Stimulated activated naive CD8-positive, alpha-beta T cell treated with anti-CD3 and anti-CD28 coated beads, Interleukin-15, amount 100 ng/mL, for 72 hours (primary cell): ENCODE measurements at regions not wholly inside any gene's neighbourhood (a gene's known extent, or its start where the extent isn't known, plus 50 kb on each side); places are given as distances from the start of the nearest gene placed in this dataset.

Experiments used
- ATAC-seq: fragments of 150-1000 bp; cut with Tn5 transposase; 2 replicates; pipeline ENCODE4 v1.10.0; 2021; ENCODE audit warnings: mild to moderate bottlenecking, moderate library complexity
- DNase-seq, 2 donors: peaks; one replicate each; pipeline ENCODE4 v3.0.0; 2021 to 2022
- H3K27ac Mint-ChIP-seq, 2 donors: one replicate each; pipeline ENCODE4 v1.8.0; 2022; ENCODE audit warnings: mild to moderate bottlenecking in 2 of 2, mixed read lengths in 2 of 2, moderate library complexity in 2 of 2
- H3K27me3 Mint-ChIP-seq: one replicate; pipeline ENCODE4 v1.8.0; 2022; ENCODE audit warnings: mixed read lengths
- H3K4me1 Mint-ChIP-seq: one replicate; pipeline ENCODE4 v1.8.0; 2022; ENCODE audit warnings: mild to moderate bottlenecking, mixed read lengths
- H3K4me3 Mint-ChIP-seq, 2 donors: one replicate each; pipeline ENCODE4 v1.8.0; 2022; ENCODE audit warnings: mild to moderate bottlenecking in 2 of 2, mixed read lengths in 2 of 2, moderate library complexity in 1 of 2
- H3K9me3 Mint-ChIP-seq, 2 donors: one replicate each; pipeline ENCODE4 v1.8.0; 2022; ENCODE audit warnings: mixed read lengths in 2 of 2

DNA sequence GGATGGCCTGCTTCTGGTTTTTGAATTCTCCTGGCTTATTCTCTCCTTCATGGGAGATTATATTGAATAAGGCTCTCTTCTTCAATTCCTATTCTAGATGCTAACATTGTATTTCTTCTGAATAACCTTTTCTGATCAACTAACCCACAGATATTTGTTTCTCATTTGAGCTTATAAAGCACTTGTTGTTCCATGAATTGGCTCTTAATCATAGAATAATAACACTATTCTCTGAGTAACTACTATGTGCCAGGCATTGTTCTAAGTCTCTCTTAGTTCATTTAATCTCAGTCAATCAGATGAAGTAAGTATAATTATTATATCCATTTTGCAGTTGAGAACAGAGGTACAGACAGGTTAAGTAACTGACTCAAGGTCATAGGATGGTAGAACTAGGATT is 136.3 kb upstream of the MLIP start:
- Mint-ChIP-seq H3K4me1 (no peaks in the 10 kb centered on the region), H3K27ac (no peak overlapping the region), H3K27me3 (peaks cover 18% of the 10 kb centered on the region), H3K4me3 (no peak overlapping the region), H3K9me3 (no peaks in the 10 kb centered on the region)
- DNase-seq (no peak), ATAC-seq (no peak)

DNA sequence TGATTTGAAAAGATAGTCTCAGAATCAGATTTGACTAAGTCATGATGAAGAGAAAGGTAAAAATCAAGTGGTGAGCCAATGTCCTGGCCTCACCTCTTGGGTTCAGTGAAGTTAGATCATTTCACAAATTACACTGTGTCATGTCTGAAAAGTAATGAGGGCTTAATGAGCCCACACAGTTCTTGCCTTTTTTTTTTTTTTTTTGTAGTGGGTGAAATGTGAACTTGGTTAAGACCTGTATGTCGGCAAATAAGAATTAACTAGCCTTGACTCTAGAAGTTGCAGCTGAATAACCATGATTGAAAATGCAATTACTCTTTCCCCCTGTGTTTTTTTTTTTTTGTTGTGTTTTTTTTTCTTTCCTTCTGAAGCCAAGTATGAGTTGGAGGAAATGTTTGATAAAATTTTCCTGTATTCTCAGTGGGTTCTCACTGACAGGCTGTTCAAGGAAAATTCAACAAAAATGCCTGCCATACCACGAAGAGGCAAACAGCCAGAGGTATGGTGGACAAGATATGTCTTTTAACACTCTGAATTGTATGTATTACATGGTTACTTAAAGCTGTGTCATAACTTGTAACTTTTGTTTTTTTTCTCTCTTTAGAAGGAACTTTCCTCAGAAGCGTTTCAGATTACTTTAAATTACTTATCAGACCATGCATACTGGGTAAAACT is 135.2 kb upstream of the MLIP start:
- ATAC-seq, result no peak
- Mint-ChIP-seq H3K4me1 (no peaks in the 10 kb centered on the region), H3K27ac (peak overlapping the region in 1 of 2 donors; percentile 43), H3K4me3 (no peak overlapping the region), H3K27me3 (peaks cover 11% of the 10 kb centered on the region), H3K9me3 (no peaks in the 10 kb centered on the region)
- DNase-seq, result no peak

DNA sequence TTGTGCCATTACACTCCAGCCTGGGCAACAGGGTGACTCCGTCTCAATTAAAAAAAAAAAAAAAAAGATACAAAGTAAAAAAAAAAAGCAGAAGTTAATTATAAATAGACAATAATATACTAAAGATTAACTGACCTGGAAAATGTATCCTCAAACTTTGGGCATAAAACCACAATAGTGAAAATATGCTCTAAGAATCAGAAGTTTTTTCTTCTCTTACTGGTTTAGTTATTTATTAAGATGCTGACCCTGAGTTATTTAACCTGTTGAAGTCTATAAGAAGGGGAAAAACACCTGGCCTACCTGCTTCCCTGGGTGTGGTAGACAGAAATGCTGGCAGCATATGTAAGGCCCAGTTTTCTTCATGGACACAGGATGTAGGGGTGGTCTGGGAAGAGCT is 133.7 kb upstream of the MLIP start:
- H3K27ac Mint-ChIP-seq, result no peak overlapping the region
- no peaks in the 10 kb centered on the region for H3K4me1 Mint-ChIP-seq
- H3K27me3 Mint-ChIP-seq, result no peaks in the 10 kb centered on the region
- H3K4me3 Mint-ChIP-seq, result no peak overlapping the region
- DNase-seq (no peak), ATAC-seq (no peak)
- no peaks in the 10 kb centered on the region for H3K9me3 Mint-ChIP-seq

DNA sequence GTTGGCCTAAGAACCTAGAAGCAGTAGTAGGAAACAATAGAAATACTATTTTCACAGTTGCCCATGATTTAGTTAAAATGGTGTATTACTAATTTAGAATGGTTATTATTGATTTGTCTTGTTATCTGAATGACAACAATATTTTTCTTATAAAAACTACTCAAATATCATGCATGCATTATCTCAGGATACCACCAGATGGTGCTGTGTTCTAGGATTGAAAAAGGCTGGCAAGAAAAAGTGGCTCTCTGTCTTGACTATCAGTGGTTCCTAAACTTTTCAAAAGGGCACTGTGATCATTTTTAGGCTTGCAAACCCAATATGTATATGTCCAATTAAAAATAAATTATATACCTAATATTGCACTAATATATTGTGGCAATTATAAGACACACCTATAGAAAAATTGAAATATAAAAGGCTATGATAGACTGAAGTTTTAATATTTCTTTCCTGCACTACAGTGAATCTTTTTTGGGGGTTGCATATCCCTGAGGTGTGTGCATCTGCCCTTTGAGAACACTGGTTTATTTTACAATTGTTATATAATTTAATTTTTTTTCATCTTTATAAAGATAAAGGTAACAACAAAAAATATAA is 131.7 kb upstream of the MLIP start:
- no peaks in the 10 kb centered on the region for H3K27me3 Mint-ChIP-seq
- no peak overlapping the region for H3K4me3 Mint-ChIP-seq
- no peak for ATAC-seq
- H3K9me3 Mint-ChIP-seq, result no peaks in the 10 kb centered on the region
- no peaks in the 10 kb centered on the region for H3K4me1 Mint-ChIP-seq
- DNase-seq, result no peak
- no peak overlapping the region for H3K27ac Mint-ChIP-seq

DNA sequence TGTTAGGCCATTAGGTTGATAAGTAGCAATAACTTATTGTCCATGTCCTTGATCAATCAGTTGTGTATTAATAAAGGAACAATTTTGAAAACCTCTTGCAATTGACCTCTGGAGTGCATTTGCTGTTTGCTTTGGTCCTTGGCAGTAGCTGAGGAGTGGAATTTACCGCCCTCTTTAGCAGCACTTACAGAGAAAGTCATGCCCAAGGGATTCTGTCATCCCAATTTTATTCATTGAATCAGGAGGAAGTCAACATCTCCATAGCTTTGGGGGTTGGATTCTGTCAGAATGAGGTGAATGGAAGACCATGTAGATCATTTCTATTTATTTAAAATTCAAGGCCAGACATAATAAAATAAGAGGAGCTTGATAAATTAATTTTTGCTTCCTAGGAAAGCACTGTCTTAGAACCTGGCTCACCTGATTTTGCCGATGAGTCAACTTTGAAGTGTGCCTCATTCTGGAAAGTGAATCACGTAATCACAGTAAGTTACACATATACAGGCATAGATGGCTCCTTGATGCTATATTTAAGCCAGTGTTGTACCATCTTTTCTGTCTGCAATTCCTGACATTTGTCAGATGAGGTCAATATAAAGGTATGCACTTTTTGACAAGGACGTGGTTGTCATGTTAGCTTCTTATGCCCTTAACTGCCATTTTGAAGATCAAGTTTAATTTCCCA is 128.7 kb upstream of the MLIP start:
- no peaks in the 10 kb centered on the region for H3K27me3 Mint-ChIP-seq
- DNase-seq, result no peak
- H3K4me1 Mint-ChIP-seq, result no peaks in the 10 kb centered on the region
- ATAC-seq, result no peak
- H3K9me3 Mint-ChIP-seq, result no peaks in the 10 kb centered on the region
- no peak overlapping the region for H3K27ac Mint-ChIP-seq
- no peak overlapping the region for H3K4me3 Mint-ChIP-seq

DNA sequence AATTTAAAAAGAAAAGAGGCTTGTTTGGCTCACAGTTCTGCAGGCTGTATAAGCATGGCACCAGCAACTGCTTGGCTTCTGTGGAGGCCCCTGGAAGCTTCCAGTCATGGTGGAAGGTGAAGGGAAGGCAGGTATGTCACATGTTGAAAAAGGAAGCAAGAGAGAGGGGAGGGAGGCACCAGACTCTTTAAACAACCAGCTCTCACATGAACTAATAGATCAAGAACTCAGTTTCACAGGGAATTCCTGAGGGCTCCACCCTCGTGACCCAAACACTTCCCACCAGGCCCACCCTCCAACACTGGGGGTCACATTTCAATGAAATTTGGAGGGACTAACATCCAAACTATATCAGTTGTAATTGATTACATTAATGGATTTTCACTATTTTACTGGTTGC is 127.9 kb upstream of the MLIP start:
- Mint-ChIP-seq H3K4me3 (no peak overlapping the region), H3K9me3 (no peaks in the 10 kb centered on the region)
- DNase-seq, result no peak

DNA sequence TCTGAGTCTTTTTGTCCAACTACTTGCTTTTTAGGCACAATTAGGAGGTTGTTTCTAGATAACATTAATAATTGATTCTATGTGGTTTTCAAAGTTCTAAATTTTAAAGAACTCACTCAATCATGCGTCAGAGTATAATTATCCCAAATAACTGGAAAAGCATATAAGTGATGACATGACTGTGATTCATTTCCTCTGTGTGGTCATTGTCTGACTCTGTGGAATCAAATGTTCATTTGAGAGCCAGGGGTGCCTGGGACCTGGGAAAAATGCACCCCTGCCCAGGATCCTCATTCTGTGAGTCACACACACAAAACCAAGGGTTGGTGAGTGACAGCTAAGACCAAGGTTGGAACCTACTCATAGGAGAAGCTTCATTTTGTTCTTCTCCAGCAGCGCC is 127.1 kb upstream of the MLIP start:
- H3K9me3 Mint-ChIP-seq, result no peaks in the 10 kb centered on the region
- ATAC-seq, result no peak
- no peaks in the 10 kb centered on the region for H3K4me1 Mint-ChIP-seq
- H3K27ac Mint-ChIP-seq, result no peak overlapping the region
- no peaks in the 10 kb centered on the region for H3K27me3 Mint-ChIP-seq
- DNase-seq, result no peak
- no peak overlapping the region for H3K4me3 Mint-ChIP-seq

More for the DNA sequence above, 127.9 kb upstream of the MLIP start:
- ATAC-seq, result no peak
- Mint-ChIP-seq H3K27ac (no peak overlapping the region), H3K27me3 (no peaks in the 10 kb centered on the region), H3K4me1 (no peaks in the 10 kb centered on the region)

DNA sequence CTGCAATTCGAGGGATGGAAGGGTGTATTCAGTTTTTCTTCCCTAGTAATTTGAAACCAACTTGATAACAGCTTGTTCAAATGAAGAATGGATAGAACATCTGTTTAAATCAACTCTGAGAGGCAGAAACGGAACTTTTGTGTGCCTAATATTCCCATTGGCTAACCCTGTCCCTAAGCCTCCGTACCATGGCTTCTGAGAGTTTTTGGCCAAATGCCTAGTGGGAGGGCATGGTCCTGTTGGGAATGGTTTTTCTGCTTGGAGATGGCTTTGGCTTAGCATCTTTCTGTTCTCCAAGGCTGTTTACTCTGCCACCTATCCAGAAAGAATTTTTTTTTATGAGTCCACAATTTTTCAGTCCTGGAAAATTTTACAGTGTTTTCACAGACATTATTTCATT is 126.7 kb upstream of the MLIP start:
- no peak for DNase-seq
- no peak for ATAC-seq
- H3K4me3 Mint-ChIP-seq, result no peak overlapping the region
- no peaks in the 10 kb centered on the region for H3K27me3 Mint-ChIP-seq
- no peak overlapping the region for H3K27ac Mint-ChIP-seq
- H3K9me3 Mint-ChIP-seq, result no peaks in the 10 kb centered on the region
- no peaks in the 10 kb centered on the region for H3K4me1 Mint-ChIP-seq

DNA sequence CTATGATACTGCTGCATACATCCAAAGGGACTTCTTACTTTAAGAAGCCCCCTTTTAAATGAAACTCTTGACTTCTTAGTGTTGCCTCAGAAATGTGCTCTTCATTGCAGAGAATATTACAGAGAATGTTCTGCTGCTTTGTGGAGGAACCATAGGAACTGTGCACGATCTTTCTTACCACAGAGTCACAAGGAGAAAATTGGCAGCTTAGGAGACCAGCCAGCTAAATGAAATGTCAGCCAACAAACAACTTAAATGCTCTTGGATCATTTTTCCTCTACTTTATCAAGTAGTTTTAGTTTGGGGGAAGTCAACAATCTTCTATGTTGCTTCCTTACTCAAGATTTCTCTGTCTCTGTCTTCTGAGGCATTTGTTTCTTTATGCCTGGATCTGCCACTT is 125.9 kb upstream of the MLIP start:
- H3K9me3 Mint-ChIP-seq, result no peaks in the 10 kb centered on the region
- no peaks in the 10 kb centered on the region for H3K27me3 Mint-ChIP-seq

DNA sequence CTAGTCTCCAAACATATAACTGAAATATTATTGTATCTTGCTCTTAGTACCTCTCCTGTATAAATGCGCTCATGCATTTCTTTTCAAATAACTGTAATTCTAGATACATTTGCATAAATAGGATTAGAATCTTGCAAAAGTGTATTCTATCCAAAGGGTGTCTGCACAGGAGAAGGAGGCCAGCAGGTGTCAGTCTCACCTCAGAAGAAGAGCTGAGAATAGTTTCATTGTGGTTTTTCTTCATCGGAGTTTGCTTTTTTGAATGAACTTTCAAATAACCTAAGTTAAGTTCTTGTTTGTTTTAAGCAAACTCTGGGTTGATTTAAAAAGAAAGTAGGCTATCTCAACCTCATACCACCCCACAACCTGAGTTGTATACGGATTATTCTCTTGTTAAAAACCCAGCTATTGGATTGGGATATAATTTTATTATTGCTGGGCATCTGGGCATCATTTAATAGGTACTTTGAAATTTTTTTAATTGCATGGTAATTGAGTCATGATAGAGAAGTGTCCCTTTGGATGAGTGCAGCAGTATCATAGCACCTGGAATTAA is 125.0 kb upstream of the MLIP start:
- Mint-ChIP-seq H3K27me3 (no peaks in the 10 kb centered on the region), H3K9me3 (no peaks in the 10 kb centered on the region), H3K27ac (no peak overlapping the region), H3K4me1 (no peaks in the 10 kb centered on the region), H3K4me3 (no peak overlapping the region)
- ATAC-seq (no peak), DNase-seq (no peak)

More for the DNA sequence above, 125.9 kb upstream of the MLIP start:
- no peak overlapping the region for H3K27ac Mint-ChIP-seq
- ATAC-seq (no peak), DNase-seq (no peak)
- no peaks in the 10 kb centered on the region for H3K4me1 Mint-ChIP-seq
- no peak overlapping the region for H3K4me3 Mint-ChIP-seq

DNA sequence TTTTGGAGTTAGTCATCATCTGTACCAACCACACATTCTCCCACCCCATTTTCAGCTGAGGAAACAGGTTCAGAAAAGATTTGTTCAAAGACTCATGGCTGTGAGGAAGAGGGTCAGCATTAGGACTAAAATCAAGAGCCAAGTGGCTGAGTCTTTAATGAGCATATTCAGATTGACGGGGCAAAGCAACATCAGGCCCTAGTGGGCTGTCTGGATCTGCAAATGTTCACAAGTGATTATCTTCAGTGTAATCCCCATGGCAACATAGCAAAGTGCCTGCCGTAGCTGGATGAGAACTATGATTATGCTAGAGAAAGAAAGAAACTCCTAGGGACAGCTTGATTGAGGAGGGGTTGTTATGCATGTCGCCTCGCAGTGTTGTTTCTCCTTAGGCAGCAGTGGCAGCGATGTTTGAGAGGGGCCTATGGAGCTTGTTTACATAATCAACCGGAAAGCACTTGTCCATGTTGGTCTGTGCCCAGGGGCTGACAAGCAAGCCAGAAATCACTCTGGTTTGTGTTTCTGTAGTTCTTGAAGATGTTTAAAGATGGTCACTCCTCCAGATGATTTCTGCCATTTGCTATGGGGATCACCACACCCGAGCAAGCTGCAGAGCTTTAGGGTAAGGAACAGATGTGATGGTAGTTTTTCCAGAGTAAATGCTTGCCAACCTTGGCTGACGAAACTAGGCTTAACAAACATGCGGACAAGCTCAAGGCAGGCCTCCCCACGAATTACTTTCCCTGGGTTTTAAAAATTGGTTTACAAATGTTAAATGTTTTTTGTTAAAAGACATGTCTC is 124.3 kb upstream of the MLIP start:
- no peaks in the 10 kb centered on the region for H3K9me3 Mint-ChIP-seq
- ATAC-seq (no peak), DNase-seq (no peak)
- no peaks in the 10 kb centered on the region for H3K27me3 Mint-ChIP-seq
- H3K4me3 Mint-ChIP-seq, result no peak overlapping the region
- H3K4me1 Mint-ChIP-seq, result no peaks in the 10 kb centered on the region
- no peak overlapping the region for H3K27ac Mint-ChIP-seq

DNA sequence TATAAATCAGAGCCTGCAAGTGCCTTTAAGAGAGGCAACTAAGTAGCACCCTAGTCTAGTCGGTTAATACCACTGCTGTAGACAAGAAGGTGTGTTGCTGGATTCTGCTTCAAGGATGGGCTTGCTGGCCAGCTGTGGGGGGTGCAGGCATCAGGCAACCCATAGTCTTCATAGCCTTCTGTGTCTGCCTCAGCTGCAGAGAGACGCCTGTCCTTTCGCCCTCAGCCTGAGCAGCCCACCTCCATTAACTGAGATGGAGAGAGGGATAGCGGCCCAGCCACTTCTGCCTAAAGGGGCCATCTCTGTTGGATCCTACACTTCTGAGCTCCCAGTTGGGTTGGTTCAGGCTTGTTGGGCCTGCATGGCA is 123.7 kb upstream of the MLIP start:
- DNase-seq (no peak), ATAC-seq (no peak)
- Mint-ChIP-seq H3K4me3 (no peak overlapping the region), H3K27ac (no peak overlapping the region), H3K4me1 (no peaks in the 10 kb centered on the region), H3K9me3 (no peaks in the 10 kb centered on the region), H3K27me3 (no peaks in the 10 kb centered on the region)

DNA sequence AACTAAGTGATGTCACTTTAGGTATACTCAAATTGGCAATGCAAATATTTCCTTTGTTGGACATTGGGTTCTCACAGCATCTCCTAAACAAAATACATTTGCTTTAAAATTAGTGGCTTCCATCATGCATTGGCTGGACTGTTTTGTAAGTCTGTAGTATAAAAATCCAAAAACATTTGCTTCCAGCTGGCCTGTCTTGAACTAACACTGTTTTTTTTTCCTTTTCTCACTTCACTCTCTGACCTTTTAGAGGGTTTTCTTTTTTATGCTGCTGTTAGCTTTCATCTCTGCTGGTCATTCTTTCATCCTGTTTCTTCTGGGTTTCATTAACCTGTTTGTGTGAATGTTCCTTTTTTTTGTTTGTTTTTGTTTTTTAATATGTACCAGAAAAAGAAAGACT is 121.7 kb upstream of the MLIP start:
- Mint-ChIP-seq H3K4me3 (no peak overlapping the region), H3K9me3 (no peaks in the 10 kb centered on the region), H3K4me1 (no peaks in the 10 kb centered on the region), H3K27ac (no peak overlapping the region), H3K27me3 (no peaks in the 10 kb centered on the region)
- ATAC-seq (no peak), DNase-seq (no peak)

DNA sequence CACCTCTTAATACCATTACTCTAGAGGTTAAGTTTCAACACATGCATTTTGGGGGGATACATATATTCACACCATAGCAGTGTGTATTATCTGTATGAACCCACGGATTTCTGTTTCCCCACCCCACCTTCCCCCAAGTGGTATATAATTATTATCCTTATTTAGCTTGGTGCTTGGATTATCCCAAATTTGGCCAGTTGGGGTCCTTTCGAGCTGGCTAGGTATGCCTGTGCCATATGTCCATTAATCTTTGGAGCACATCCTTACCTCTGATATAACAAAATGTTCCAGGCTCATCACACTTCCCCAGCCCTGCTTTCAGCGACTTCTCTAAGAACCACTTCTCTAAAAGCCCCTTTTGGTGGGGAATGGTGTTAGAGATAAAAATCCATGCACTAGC is 118.7 kb upstream of the MLIP start:
- H3K27me3 Mint-ChIP-seq, result no peaks in the 10 kb centered on the region
- no peaks in the 10 kb centered on the region for H3K9me3 Mint-ChIP-seq
- no peak overlapping the region for H3K4me3 Mint-ChIP-seq
- DNase-seq (no peak), ATAC-seq (no peak)
- no peak overlapping the region for H3K27ac Mint-ChIP-seq
- H3K4me1 Mint-ChIP-seq, result no peaks in the 10 kb centered on the region

DNA sequence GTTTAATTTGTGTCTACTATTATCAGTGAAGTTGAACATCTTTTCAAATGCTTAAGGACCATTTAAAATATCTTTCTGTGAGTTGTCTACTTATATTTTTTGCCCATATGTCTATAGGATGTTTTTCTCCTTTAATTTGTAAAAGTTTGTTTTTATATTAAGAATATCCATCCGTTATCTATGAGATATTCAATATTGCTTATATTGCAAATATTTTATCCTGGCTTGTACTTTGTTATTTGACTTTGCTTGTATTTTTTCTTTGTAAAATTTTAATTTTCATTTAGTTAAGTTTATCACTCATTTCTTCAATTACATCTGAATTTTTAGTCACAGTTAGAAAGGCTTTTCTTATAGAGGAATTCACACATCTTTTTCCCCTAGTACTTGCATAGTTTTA is 117.0 kb upstream of the MLIP start:
- DNase-seq (no peak), ATAC-seq (no peak)
- Mint-ChIP-seq H3K4me3 (no peak overlapping the region), H3K4me1 (no peaks in the 10 kb centered on the region), H3K9me3 (no peaks in the 10 kb centered on the region), H3K27me3 (no peaks in the 10 kb centered on the region), H3K27ac (no peak overlapping the region)

DNA sequence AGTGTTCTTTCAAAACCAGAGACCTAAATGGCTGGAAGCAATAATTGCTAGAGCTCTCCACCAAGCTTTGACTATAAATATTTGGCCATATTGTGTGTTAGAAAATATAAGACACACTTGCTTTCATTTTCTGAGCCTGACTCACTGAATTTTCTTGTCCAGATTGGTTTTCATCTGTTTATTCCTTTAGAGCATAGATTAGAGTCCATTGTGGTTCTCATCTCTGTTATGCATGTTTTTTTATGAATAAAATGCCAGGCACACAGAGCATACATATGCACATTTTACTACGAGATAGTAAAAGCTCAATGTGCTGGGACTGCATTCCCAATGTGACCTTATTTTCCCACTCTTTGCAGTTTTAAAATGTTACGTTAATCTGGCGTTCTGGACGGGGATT is 115.3 kb upstream of the MLIP start:
- Mint-ChIP-seq H3K9me3 (no peaks in the 10 kb centered on the region), H3K4me3 (no peak overlapping the region)
- no peak for DNase-seq

More for the DNA sequence above, 115.3 kb upstream of the MLIP start:
- H3K4me1 Mint-ChIP-seq, result no peaks in the 10 kb centered on the region
- ATAC-seq, result no peak
- no peak overlapping the region for H3K27ac Mint-ChIP-seq
- H3K27me3 Mint-ChIP-seq, result no peaks in the 10 kb centered on the region
